ENCODE measurements at regions not wholly inside any gene's neighbourhood (a gene's known extent, or its start where the extent isn't known, plus 50 kb on each side); places are given as distances from the start of the nearest gene placed in this dataset.
"Not testable (repeated sequence)": the region's sequence is repeated elsewhere in the genome, so short reads cannot be mapped to it uniquely, and the experiment has no call there.

DNA sequence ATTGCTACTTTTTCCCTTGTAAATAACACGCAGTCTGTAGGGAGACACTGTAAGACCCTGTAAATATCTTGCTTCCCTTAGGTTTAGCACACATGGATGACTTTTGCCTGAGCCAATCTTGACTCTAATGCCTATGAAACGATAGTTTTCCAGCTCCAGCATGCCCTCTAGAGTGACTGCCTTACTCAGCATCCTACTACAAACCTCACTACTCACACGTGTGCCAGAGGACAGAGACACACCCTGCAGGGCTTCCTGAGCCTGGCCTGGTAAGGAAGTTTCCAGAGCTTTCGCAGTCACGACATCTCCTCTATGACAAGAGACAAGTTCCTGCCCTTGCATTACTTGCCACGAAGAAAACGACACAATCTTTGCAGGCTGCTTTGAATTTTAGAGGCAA is 138.1 kb downstream of the ATPSCKMT start:
- Mint-ChIP-seq H3K9me3 (no peaks in the 10 kb centered on the region), H3K4me1 (no peaks in the 10 kb centered on the region), H3K27me3 (peaks cover 16% of the 10 kb centered on the region), H3K27ac (no peak overlapping the region), H3K4me3 (no peak overlapping the region)
- no peak for ATAC-seq
- no peak for DNase-seq

DNA sequence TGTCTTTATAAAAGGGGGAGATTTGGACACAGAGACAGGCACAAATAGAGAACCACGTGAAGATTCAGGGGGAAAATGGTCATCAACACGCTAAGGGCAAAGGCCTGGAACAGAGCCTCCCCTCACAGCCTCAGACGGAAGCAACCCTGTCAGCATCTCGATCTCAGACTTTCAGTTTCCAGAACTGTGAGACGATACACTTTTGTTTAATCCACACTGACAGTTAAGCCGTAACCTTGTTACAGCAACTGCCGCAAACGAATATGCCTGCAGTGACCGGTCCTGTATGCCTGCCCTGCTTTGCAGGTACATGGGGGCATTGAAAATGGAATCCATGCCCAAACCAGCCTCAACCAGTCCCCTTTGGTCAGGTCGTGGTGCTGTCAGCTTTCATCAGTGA is 139.5 kb downstream of the ATPSCKMT start:
- no peaks in the 10 kb centered on the region for H3K9me3 Mint-ChIP-seq
- no peak for ATAC-seq
- DNase-seq: no peak
- H3K27ac Mint-ChIP-seq: no peak overlapping the region
- peaks cover 16% of the 10 kb centered on the region for H3K27me3 Mint-ChIP-seq
- no peaks in the 10 kb centered on the region for H3K4me1 Mint-ChIP-seq
- no peak overlapping the region for H3K4me3 Mint-ChIP-seq

DNA sequence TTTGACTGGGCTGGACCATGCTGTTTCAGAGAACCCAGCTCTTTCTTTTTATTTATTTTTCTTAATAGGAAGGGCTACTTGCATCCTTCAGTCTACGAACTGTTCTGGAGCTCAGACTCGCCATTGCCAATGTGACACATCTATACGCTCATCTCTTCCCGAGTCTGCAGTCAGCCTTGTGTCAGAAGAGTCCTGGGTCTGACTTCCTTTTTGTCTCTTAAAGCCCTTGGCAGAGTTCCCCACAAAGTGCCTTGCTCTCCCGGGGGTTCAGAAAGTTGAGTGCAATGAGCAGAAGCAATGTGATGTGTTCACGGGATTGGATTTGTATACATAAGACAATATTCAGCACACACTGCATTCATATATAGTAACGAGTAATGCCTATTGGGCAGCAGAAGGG is 140.4 kb downstream of the ATPSCKMT start:
- DNase-seq: no peak
- no peak for ATAC-seq
- H3K27ac Mint-ChIP-seq: no peak overlapping the region
- H3K4me3 Mint-ChIP-seq: no peak overlapping the region
- H3K4me1 Mint-ChIP-seq: no peaks in the 10 kb centered on the region
- peaks cover 12% of the 10 kb centered on the region for H3K27me3 Mint-ChIP-seq
- no peaks in the 10 kb centered on the region for H3K9me3 Mint-ChIP-seq

- H3K4me3 Mint-ChIP-seq: no peak overlapping the region
- DNase-seq (no peak), ATAC-seq (no peak)
- H3K4me1 Mint-ChIP-seq: no peaks in the 10 kb centered on the region
- H3K27me3 Mint-ChIP-seq: peaks cover 11% of the 10 kb centered on the region
- no peaks in the 10 kb centered on the region for H3K9me3 Mint-ChIP-seq
- H3K27ac Mint-ChIP-seq: no peak overlapping the region
Observed at GRCh38 chr5:10106806-10107205, 142.9 kb downstream of the ATPSCKMT start.

DNA sequence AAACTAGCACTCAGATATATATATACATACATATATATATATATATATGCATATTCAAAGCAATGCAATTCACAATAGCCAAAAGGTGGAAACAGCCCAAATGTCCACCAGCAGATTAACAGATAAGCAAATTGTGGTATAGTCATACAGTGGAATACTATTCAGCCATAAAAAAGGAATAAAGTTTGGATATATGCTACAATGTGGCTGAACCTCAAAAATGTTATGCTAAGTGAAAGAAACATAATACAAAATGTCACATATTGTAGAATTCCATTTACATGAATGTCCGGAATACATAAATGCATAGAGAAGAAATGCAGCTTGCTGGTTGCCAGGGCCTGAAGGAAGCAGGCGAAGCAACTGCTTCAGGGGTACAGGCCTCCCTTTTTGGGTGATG is 143.4 kb downstream of the ATPSCKMT start:
- H3K27me3 Mint-ChIP-seq: peaks cover 11% of the 10 kb centered on the region
- no peak overlapping the region for H3K27ac Mint-ChIP-seq
- H3K4me1 Mint-ChIP-seq: no peaks in the 10 kb centered on the region
- DNase-seq (no peak), ATAC-seq (no peak)
- no peaks in the 10 kb centered on the region for H3K9me3 Mint-ChIP-seq
- no peak overlapping the region for H3K4me3 Mint-ChIP-seq

- no peak for ATAC-seq
- DNase-seq: no peak
- Mint-ChIP-seq H3K27me3 (peaks cover 3% of the 10 kb centered on the region), H3K4me1 (no peaks in the 10 kb centered on the region), H3K9me3 (peaks cover 7 to 8% of the 10 kb centered on the region in 2 donors), H3K4me3 (no peak overlapping the region), H3K27ac (no peak overlapping the region)
Observed at GRCh38 chr5:10102706-10103497, 146.8 kb downstream of the ATPSCKMT start.

DNA sequence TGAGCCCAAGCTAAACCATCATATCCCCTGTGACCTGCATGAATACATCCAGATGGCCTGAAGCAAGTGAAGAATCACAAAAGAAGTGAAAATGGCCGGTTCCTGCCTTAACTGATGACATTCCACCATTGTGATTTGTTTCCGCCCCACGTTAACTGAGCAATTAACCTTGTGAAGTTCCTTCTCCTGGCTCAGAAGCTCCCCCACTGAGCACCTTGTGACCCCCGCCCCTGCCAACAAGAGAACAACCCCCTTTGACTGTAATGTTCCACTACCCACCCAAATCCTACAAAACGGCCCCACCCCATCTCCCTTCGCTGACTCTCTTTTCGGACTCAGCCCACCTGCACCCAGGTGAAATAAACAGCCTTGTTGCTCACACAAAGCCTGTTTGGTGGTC is 147.5 kb downstream of the ATPSCKMT start:
- not testable (repeated sequence) for DNase-seq, H3K27ac Mint-ChIP-seq, H3K4me3 Mint-ChIP-seq, H3K27me3 Mint-ChIP-seq, ATAC-seq, H3K4me1 Mint-ChIP-seq, H3K9me3 Mint-ChIP-seq

DNA sequence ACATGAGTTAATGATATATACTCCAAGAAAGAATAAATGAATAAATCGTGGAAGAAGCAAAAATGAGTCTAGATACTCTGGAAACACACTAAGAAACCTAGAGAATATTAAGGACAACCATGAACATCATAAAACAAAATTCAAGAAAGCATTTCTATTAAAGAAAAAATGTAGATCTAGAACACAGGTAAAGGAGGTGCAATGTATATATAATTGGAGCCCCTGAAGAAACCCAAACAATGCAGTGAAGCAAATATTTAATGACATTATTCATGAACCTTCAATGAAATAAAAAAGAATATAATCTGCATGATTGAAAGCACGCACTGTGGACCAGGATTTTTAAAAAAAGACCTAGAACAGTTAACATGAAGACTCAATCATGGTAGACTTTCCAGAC is 150.1 kb downstream of the ATPSCKMT start:
- H3K27me3 Mint-ChIP-seq: no peaks in the 10 kb centered on the region

GRCh38 chr5:10091701-10092100 is 158.0 kb downstream of the ATPSCKMT start:
- Mint-ChIP-seq H3K27me3 (no peaks in the 10 kb centered on the region), H3K4me3 (no peak overlapping the region), H3K27ac (no peak overlapping the region), H3K9me3 (peaks cover 16 to 30% of the 10 kb centered on the region in 2 donors), H3K4me1 (no peaks in the 10 kb centered on the region)
- no peak for ATAC-seq
- DNase-seq: no peak

More for the DNA sequence above, 150.1 kb downstream of the ATPSCKMT start:
- Mint-ChIP-seq H3K4me1 (no peaks in the 10 kb centered on the region), H3K27ac (no peak overlapping the region), H3K4me3 (no peak overlapping the region), H3K9me3 (peaks cover 12 to 23% of the 10 kb centered on the region in 2 donors)
- DNase-seq (no peak), ATAC-seq (no peak)

DNA sequence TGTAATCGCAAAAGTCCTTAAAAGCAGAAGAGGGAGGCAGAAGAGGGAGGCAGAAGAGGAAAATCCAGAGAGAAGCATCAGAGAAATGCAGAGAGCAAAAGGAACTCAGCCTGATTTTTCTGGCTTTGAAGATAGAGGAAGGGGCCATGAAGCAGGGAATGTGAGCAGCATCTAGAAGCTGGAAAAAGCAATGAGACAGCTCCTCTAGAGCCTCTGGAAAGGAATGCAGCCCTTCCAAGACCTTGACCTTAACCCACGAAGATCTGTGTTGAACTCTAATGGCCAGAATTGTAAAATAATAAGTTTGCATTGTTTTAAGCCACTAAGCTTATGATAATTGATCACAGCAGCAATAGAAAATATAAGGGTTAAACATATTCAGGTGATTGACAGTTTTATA is 159.6 kb downstream of the ATPSCKMT start:
- H3K27ac Mint-ChIP-seq: no peak overlapping the region
- ATAC-seq (no peak), DNase-seq (no peak)
- H3K4me1 Mint-ChIP-seq: no peaks in the 10 kb centered on the region
- peaks cover 11 to 17% of the 10 kb centered on the region in 2 donors for H3K9me3 Mint-ChIP-seq
- H3K4me3 Mint-ChIP-seq: no peak overlapping the region
- no peaks in the 10 kb centered on the region for H3K27me3 Mint-ChIP-seq

DNA sequence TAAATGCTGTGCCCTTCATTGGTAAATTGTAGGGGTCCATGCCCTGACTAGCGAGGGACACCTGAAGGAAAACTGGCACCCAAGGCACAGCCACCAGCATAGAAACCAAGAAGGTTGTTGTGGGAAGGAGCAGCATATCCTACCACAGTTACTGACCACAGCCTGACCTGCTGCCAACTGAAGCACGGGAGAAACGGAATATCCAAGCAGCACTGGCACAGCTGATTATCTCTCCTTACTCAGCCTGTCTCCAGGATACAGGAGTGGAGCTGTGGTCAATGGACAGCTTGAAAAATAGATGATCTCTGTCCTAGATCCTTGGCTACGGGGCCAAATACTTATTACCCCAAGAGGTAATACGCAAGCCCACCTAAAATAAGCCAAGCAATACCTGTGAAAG is 164.5 kb downstream of the ATPSCKMT start:
- Mint-ChIP-seq H3K27me3 (no peaks in the 10 kb centered on the region), H3K27ac (no peak overlapping the region), H3K9me3 (peaks cover 0 to 3% of the 10 kb centered on the region in 2 donors), H3K4me3 (no peak overlapping the region), H3K4me1 (no peaks in the 10 kb centered on the region)
- ATAC-seq: no peak
- no peak for DNase-seq

- Mint-ChIP-seq H3K27me3 (no peaks in the 10 kb centered on the region), H3K4me3 (no peak overlapping the region), H3K9me3 (no peaks in the 10 kb centered on the region), H3K27ac (no peak overlapping the region), H3K4me1 (no peaks in the 10 kb centered on the region)
- no peak for DNase-seq
- ATAC-seq: no peak
Observed at GRCh38 chr5:10081584-10081983, 168.1 kb downstream of the ATPSCKMT start.

- DNase-seq: no peak
- Mint-ChIP-seq H3K9me3 (no peaks in the 10 kb centered on the region), H3K4me1 (no peaks in the 10 kb centered on the region), H3K4me3 (no peak overlapping the region), H3K27me3 (no peaks in the 10 kb centered on the region), H3K27ac (no peak overlapping the region)
- no peak for ATAC-seq
Observed at GRCh38 chr5:10077791-10078545, 171.7 kb downstream of the ATPSCKMT start.

GRCh38 chr5:10073441-10074104 is 176.1 kb downstream of the ATPSCKMT start:
- no peak overlapping the region for H3K27ac Mint-ChIP-seq
- DNase-seq (no peak), ATAC-seq (no peak)

GRCh38 chr5:10069637-10070313 is 179.9 kb downstream of the ATPSCKMT start:
- Mint-ChIP-seq H3K4me3 (no peak overlapping the region), H3K27ac (peak overlapping the region in 1 of 2 donors; percentile 45), H3K27me3 (no peaks in the 10 kb centered on the region), H3K4me1 (no peaks in the 10 kb centered on the region), H3K9me3 (peaks cover 4 to 7% of the 10 kb centered on the region in 2 donors)
- DNase-seq: no peak
- no peak for ATAC-seq

More at GRCh38 chr5:10073441-10074104, 176.1 kb downstream of the ATPSCKMT start:
- Mint-ChIP-seq H3K27me3 (no peaks in the 10 kb centered on the region), H3K9me3 (peaks cover 4% of the 10 kb centered on the region in 2 donors), H3K4me1 (no peaks in the 10 kb centered on the region), H3K4me3 (no peak overlapping the region)

Data from stimulated activated naive CD8-positive, alpha-beta T cell treated with anti-CD3 and anti-CD28 coated beads, Interleukin-15, amount 100 ng/mL, for 72 hours (primary cell).